GM23338 (cell line): ENCODE measurements at regions not wholly inside any gene's neighbourhood (a gene's known extent, or its start where the extent isn't known, plus 50 kb on each side); places are given as distances from the start of the nearest gene placed in this dataset.
A peak's percentile ranks its signal among the peaks of the same experiment; 100 is the strongest.

Source experiments
- ATAC-seq: fragments of 200-7000 bp; cut with Tn5 transposase; 3 replicates; pipeline ENCODE4 v1.9.1; 2020
- DNase-seq: peaks from one replicate; pipeline ENCODE4 v3.0.0-alpha.2; 2015; ENCODE audit warnings: low spot score
- H2AFZ ChIP-seq: fragments of 200-600 bp; sonication (generic); 2 replicates; pipeline ENCODE4 v1.8.0; 2016; ENCODE audit warnings: antibody characterized with exemption, mild to moderate bottlenecking, moderate library complexity
- H3F3A ChIP-seq: fragments of 200-600 bp; sonication (generic); replicated peaks from 2 replicates; pipeline ENCODE4 v1.8.0; 2017; ENCODE audit warnings: antibody characterized with exemption, mixed run types, low read depth
- H3K27ac ChIP-seq: fragments of 200-600 bp; sonication (generic); 2 replicates; pipeline ENCODE4 v1.6.1; 2016; ENCODE audit warnings: low read depth
- H3K27me3 ChIP-seq: fragments of 200-600 bp; sonication (generic); 2 replicates; pipeline ENCODE4 v1.8.0; 2016; ENCODE audit warnings: mild to moderate bottlenecking, mixed run types, moderate library complexity; ENCODE audit not compliant: insufficient read depth
- H3K36me3 ChIP-seq: fragments of 200-600 bp; sonication (generic); 2 replicates; pipeline ENCODE4 v1.8.0; 2016; ENCODE audit warnings: mild to moderate bottlenecking; ENCODE audit not compliant: insufficient read depth
- H3K4me1 ChIP-seq: fragments of 200-600 bp; sonication (generic); 2 replicates; pipeline ENCODE4 v1.8.0; 2016; ENCODE audit warnings: mild to moderate bottlenecking, moderate library complexity; ENCODE audit not compliant: insufficient read depth
- H3K4me2 ChIP-seq: fragments of 200-600 bp; sonication (generic); 2 replicates; pipeline ENCODE4 v1.7.1; 2017; ENCODE audit warnings: mixed run types
- H3K4me3 ChIP-seq: fragments of 200-600 bp; sonication (generic); 2 replicates; pipeline ENCODE4 v1.6.1; 2016; ENCODE audit warnings: mixed run types
- H3K79me2 ChIP-seq: fragments of 200-600 bp; sonication (generic); replicated peaks from 2 replicates; pipeline ENCODE4 v1.8.0; 2017; ENCODE audit warnings: mild to moderate bottlenecking; ENCODE audit not compliant: insufficient read depth
- H3K9me2 ChIP-seq: fragments of 200-600 bp; sonication (generic); 2 replicates; pipeline ENCODE4 v1.8.0; 2017; ENCODE audit not compliant: insufficient read depth
- H4K20me1 ChIP-seq: fragments of 200-600 bp; sonication (generic); replicated peaks from 2 replicates; pipeline ENCODE4 v1.8.0; 2017; ENCODE audit warnings: mild to moderate bottlenecking; ENCODE audit not compliant: insufficient read depth
- H3K27ac Mint-ChIP-seq: 2 replicates; pipeline ENCODE4 v1.8.0; 2020; ENCODE audit warnings: inconsistent platforms, mild to moderate bottlenecking, moderate library complexity, mixed read lengths
- H3K27me3 Mint-ChIP-seq: 3 replicates; pipeline ENCODE4 v1.8.0; 2022; ENCODE audit warnings: low read depth, mild to moderate bottlenecking, moderate library complexity, mixed read lengths, inconsistent platforms; ENCODE audit not compliant: insufficient read depth, poor library complexity
- H3K36me3 Mint-ChIP-seq: 3 replicates; pipeline ENCODE4 v1.8.0; 2021; ENCODE audit warnings: low read depth, mild to moderate bottlenecking, inconsistent platforms, moderate library complexity, mixed read lengths
- H3K4me1 Mint-ChIP-seq: 3 replicates; pipeline ENCODE4 v1.8.0; 2020; ENCODE audit warnings: mild to moderate bottlenecking, inconsistent platforms, mixed read lengths
- H3K4me3 Mint-ChIP-seq: 3 replicates; pipeline ENCODE4 v1.8.0; 2021; ENCODE audit warnings: moderate library complexity, mild to moderate bottlenecking, inconsistent platforms, mixed read lengths
- H3K9me3 Mint-ChIP-seq: 3 replicates; pipeline ENCODE4 v1.8.0; 2020; ENCODE audit warnings: moderate library complexity, mild to moderate bottlenecking, inconsistent platforms, mixed read lengths
- CREB1 ChIP-seq: fragments of 250-450 bp; sonication (Bioruptor Pico); IDR thresholded peaks from 2 replicates; pipeline ENCODE4 v1.5.0; 2020; ENCODE audit warnings: low read depth, mild to moderate bottlenecking, moderate library complexity
- JUNB ChIP-seq: IDR thresholded peaks from one replicate; pipeline ENCODE4 v1.6.1; 2016; ENCODE audit warnings: antibody characterized with exemption; ENCODE audit not compliant: unreplicated experiment
- NANOG ChIP-seq: IDR thresholded peaks from 2 replicates; pipeline ENCODE4 v1.6.1; 2016; ENCODE audit warnings: antibody characterized with exemption, borderline replicate concordance
- POLR2AphosphoS5 ChIP-seq: IDR thresholded peaks from 2 replicates; pipeline ENCODE4 v1.6.1; 2016; ENCODE audit warnings: antibody characterized with exemption, low read depth
- STAT1 ChIP-seq: IDR thresholded peaks from one replicate; pipeline ENCODE4 v1.6.1; 2016; ENCODE audit warnings: antibody characterized with exemption; ENCODE audit not compliant: unreplicated experiment
- TF ChIP-seq, protein P1 (sequence below): IDR thresholded peaks from 2 replicates; pipeline ENCODE4 v1.6.1; 2016; ENCODE audit warnings: antibody characterized with exemption
- TF ChIP-seq, protein P2 (sequence below), 2 experiments: fragments of 200-600 bp in 1 of 2; sonication (generic) in 1 of 2; conservative IDR thresholded peaks; 2 replicates each; pipeline versions ENCODE4 v1.5.1 to v1.6.1; 2016 to 2017; ENCODE audit warnings: antibody characterized with exemption in 2 of 2, low read depth in 2 of 2, mild to moderate bottlenecking in 2 of 2, moderate library complexity in 1 of 2
- TF ChIP-seq, protein P3 (sequence below): IDR thresholded peaks from one replicate; pipeline ENCODE4 v1.6.1; 2018; ENCODE audit warnings: antibody characterized with exemption; ENCODE audit not compliant: unreplicated experiment

DNA sequence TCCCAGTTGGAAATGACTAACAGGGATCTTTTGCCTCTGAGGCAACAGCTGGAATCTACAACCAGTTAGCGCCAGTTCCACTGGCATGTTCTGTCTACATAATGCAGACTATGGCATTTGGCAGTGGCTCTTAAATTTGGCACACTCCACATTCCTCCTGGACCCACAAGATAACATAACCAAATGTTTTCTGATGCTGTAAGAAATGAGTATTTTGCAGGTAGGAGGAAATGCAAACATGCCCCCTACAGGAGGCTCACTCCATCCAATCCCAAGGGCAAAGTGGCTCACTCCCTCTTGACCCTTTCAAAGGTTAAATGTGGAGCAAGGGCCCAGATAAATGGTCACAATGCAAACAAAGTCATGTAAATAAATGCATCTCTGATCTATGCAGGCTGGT is 129.2 kb upstream of the PROX1 start:
- no peaks in the 10 kb centered on the region for H3F3A ChIP-seq
- H3K36me3 Mint-ChIP-seq: no peaks in the 10 kb centered on the region
- DNase-seq (peak; percentile 3), ATAC-seq (no peak)
- peak overlapping the region; percentile 63; the same call in 1 of the 2 replicates for H2AFZ ChIP-seq
- H3K27me3 ChIP-seq: no peaks in the 10 kb centered on the region
- H3K4me1 Mint-ChIP-seq: no peaks in the 10 kb centered on the region
- H3K4me1 ChIP-seq: no peaks in the 10 kb centered on the region
- H3K27ac ChIP-seq: no peak overlapping the region
- no peaks in the 10 kb centered on the region for H4K20me1 ChIP-seq
- no peak overlapping the region for H3K27ac Mint-ChIP-seq
- no peak overlapping the region for H3K4me3 Mint-ChIP-seq
- no peaks in the 10 kb centered on the region for H3K9me3 Mint-ChIP-seq
- no peak overlapping the region for H3K4me3 ChIP-seq
- TF ChIP-seq, protein P1, sequence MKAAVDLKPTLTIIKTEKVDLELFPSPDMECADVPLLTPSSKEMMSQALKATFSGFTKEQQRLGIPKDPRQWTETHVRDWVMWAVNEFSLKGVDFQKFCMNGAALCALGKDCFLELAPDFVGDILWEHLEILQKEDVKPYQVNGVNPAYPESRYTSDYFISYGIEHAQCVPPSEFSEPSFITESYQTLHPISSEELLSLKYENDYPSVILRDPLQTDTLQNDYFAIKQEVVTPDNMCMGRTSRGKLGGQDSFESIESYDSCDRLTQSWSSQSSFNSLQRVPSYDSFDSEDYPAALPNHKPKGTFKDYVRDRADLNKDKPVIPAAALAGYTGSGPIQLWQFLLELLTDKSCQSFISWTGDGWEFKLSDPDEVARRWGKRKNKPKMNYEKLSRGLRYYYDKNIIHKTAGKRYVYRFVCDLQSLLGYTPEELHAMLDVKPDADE: no peak
- TF ChIP-seq, protein P2, sequence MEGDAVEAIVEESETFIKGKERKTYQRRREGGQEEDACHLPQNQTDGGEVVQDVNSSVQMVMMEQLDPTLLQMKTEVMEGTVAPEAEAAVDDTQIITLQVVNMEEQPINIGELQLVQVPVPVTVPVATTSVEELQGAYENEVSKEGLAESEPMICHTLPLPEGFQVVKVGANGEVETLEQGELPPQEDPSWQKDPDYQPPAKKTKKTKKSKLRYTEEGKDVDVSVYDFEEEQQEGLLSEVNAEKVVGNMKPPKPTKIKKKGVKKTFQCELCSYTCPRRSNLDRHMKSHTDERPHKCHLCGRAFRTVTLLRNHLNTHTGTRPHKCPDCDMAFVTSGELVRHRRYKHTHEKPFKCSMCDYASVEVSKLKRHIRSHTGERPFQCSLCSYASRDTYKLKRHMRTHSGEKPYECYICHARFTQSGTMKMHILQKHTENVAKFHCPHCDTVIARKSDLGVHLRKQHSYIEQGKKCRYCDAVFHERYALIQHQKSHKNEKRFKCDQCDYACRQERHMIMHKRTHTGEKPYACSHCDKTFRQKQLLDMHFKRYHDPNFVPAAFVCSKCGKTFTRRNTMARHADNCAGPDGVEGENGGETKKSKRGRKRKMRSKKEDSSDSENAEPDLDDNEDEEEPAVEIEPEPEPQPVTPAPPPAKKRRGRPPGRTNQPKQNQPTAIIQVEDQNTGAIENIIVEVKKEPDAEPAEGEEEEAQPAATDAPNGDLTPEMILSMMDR (conservative IDR thresholded peaks at IDR 0.05; ENCODE audit: low read depth in 2 of 2): peak; percentile 45 to 57
- H3K4me2 ChIP-seq: no peak overlapping the region
- no peaks in the 10 kb centered on the region for H3K27me3 Mint-ChIP-seq
- no peaks in the 10 kb centered on the region; the same call in 1 of the 2 replicates for H3K9me2 ChIP-seq
- H3K36me3 ChIP-seq: no peaks in the 10 kb centered on the region
- no peaks in the 10 kb centered on the region for H3K79me2 ChIP-seq

GRCh38 chr1:213861841-213862240 is 125.9 kb upstream of the PROX1 start:
- H3K9me3 Mint-ChIP-seq: no peaks in the 10 kb centered on the region

DNA sequence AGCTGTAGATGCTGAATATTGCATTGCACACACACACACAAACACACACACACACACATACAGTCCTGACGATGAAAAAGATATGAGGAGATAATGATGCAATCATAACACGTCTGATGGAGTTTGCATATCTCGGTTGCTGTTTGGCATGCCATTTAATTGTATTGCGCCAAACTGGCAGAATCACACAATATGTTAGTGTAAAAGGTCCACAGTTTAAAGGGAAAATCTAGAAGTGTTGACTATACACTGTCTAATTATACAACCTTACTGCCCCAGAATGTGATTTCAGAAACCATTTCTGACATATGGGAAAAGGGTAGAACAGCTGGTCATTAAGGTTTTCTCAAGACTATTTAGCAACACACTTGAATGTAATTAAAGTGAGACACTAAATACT is 123.7 kb upstream of the PROX1 start:
- Mint-ChIP-seq H3K4me3 (no peak overlapping the region), H3K27ac (no peak overlapping the region), H3K27me3 (no peaks in the 10 kb centered on the region), H3K36me3 (no peaks in the 10 kb centered on the region), H3K9me3 (no peaks in the 10 kb centered on the region), H3K4me1 (no peaks in the 10 kb centered on the region)
- no peak overlapping the region for H3K4me2 ChIP-seq
- H3K79me2 ChIP-seq: no peaks in the 10 kb centered on the region
- no peaks in the 10 kb centered on the region for H3K27me3 ChIP-seq
- peaks cover 2% of the 10 kb centered on the region for H3K9me2 ChIP-seq
- no peaks in the 10 kb centered on the region for H3K4me1 ChIP-seq
- no peak overlapping the region for H3K4me3 ChIP-seq
- ATAC-seq: no peak
- no peak for DNase-seq
- H2AFZ ChIP-seq: no peak overlapping the region
- no peak overlapping the region for H3K27ac ChIP-seq
- H3K36me3 ChIP-seq: no peaks in the 10 kb centered on the region
- TF ChIP-seq POLR2AphosphoS5 (no peak), JUNB (no peak), CREB1 (CRISPR knock-in tag) (no peak), NANOG (no peak)
- TF ChIP-seq, protein P3, sequence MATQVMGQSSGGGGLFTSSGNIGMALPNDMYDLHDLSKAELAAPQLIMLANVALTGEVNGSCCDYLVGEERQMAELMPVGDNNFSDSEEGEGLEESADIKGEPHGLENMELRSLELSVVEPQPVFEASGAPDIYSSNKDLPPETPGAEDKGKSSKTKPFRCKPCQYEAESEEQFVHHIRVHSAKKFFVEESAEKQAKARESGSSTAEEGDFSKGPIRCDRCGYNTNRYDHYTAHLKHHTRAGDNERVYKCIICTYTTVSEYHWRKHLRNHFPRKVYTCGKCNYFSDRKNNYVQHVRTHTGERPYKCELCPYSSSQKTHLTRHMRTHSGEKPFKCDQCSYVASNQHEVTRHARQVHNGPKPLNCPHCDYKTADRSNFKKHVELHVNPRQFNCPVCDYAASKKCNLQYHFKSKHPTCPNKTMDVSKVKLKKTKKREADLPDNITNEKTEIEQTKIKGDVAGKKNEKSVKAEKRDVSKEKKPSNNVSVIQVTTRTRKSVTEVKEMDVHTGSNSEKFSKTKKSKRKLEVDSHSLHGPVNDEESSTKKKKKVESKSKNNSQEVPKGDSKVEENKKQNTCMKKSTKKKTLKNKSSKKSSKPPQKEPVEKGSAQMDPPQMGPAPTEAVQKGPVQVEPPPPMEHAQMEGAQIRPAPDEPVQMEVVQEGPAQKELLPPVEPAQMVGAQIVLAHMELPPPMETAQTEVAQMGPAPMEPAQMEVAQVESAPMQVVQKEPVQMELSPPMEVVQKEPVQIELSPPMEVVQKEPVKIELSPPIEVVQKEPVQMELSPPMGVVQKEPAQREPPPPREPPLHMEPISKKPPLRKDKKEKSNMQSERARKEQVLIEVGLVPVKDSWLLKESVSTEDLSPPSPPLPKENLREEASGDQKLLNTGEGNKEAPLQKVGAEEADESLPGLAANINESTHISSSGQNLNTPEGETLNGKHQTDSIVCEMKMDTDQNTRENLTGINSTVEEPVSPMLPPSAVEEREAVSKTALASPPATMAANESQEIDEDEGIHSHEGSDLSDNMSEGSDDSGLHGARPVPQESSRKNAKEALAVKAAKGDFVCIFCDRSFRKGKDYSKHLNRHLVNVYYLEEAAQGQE: no peak
- TF ChIP-seq, protein P2 (conservative IDR thresholded peaks at IDR 0.05; ENCODE audit: low read depth in 2 of 2): no peak
- H3F3A ChIP-seq: no peaks in the 10 kb centered on the region
- no peaks in the 10 kb centered on the region for H4K20me1 ChIP-seq

More at GRCh38 chr1:213861841-213862240, 125.9 kb upstream of the PROX1 start:
- TF ChIP-seq STAT1: no peak
- TF ChIP-seq, protein P1: no peak
- ATAC-seq (no peak), DNase-seq (no peak)
- Histone ChIP-seq H3K79me2 (no peaks in the 10 kb centered on the region), H3K4me1 (no peaks in the 10 kb centered on the region), H3K27me3 (no peaks in the 10 kb centered on the region), H2AFZ (peak overlapping the region; percentile 43; the same call in 1 of the 2 replicates), H3K9me2 (peaks cover 2% of the 10 kb centered on the region), H3K36me3 (no peaks in the 10 kb centered on the region), H3K4me2 (no peak overlapping the region), H4K20me1 (no peaks in the 10 kb centered on the region), H3K4me3 (no peak overlapping the region), H3K27ac (no peak overlapping the region), H3F3A (no peaks in the 10 kb centered on the region)
- H3K4me3 Mint-ChIP-seq: no peak overlapping the region
- H3K27me3 Mint-ChIP-seq: no peaks in the 10 kb centered on the region
- no peaks in the 10 kb centered on the region for H3K4me1 Mint-ChIP-seq
- no peak overlapping the region for H3K27ac Mint-ChIP-seq
- no peaks in the 10 kb centered on the region for H3K36me3 Mint-ChIP-seq
